Caco-2 (cell line): ENCODE measurements at regions not wholly inside any gene's neighbourhood (a gene's known extent, or its start where the extent isn't known, plus 50 kb on each side); places are given as distances from the start of the nearest gene placed in this dataset.

Source experiments
- BruUV-seq: library from RNA; stranded (reverse); fragments of 400-500 nt; replicated peaks from 2 replicates; lab custom pipeline; 2021; lab: Mats Ljungman, UMichigan
- CTCF ChIA-PET: fragments of 300-600 bp; sonication (Branson Sonifier 250); formaldehyde crosslinking; loops from one replicate; lab custom pipeline; 2022; ENCODE audit warnings: antibody characterized with exemption; lab: Charles Lee
- POLR2A ChIA-PET: fragments of 300-600 bp; sonication (Branson Sonifier 250); formaldehyde crosslinking; loops from one replicate; lab custom pipeline; 2022; ENCODE audit warnings: antibody characterized with exemption; lab: Charles Lee
- DNase-seq, 2 experiments: peaks; one replicate each; pipeline versions ENCODE4 v3.0.0 to v3.0.0-alpha.2; 2020 to 2022
- H3K27me3 ChIP-seq: replicated peaks from 2 replicates; pipeline ENCODE4 v1.6.0; 2011; ENCODE audit warnings: low read length; ENCODE audit not compliant: control insufficient read depth, insufficient read depth
- H3K36me3 ChIP-seq: 2 replicates; pipeline ENCODE4 v1.5.1; 2011; ENCODE audit warnings: low read length; ENCODE audit not compliant: control insufficient read depth, insufficient read depth
- H3K4me1 ChIP-seq: fragments of 250-450 bp; sonication (Bioruptor Pico); 2 replicates; pipeline ENCODE4 v1.5.1; 2020; ENCODE audit warnings: mild to moderate bottlenecking
- H3K4me3 ChIP-seq: 2 replicates; pipeline ENCODE4 v1.5.1; 2011; ENCODE audit warnings: low read depth, mild to moderate bottlenecking, control low read depth, low read length
- H3K9me3 ChIP-seq: fragments of 250-450 bp; sonication (Bioruptor Pico); 2 replicates; pipeline ENCODE4 v1.5.1; 2020; ENCODE audit warnings: mild to moderate bottlenecking, moderate library complexity
- H3K27ac Mint-ChIP-seq: one replicate; pipeline ENCODE4 v1.8.0; 2022; ENCODE audit warnings: mixed read lengths; ENCODE audit not compliant: unreplicated experiment
- H3K27me3 Mint-ChIP-seq: one replicate; pipeline ENCODE4 v1.8.0; 2022; ENCODE audit warnings: mixed read lengths; ENCODE audit not compliant: insufficient read depth, unreplicated experiment
- H3K36me3 Mint-ChIP-seq: one replicate; pipeline ENCODE4 v1.8.0; 2022; ENCODE audit warnings: mild to moderate bottlenecking, mixed read lengths; ENCODE audit not compliant: insufficient read depth, unreplicated experiment
- H3K4me1 Mint-ChIP-seq: one replicate; pipeline ENCODE4 v1.8.0; 2022; ENCODE audit warnings: low read depth, mixed read lengths; ENCODE audit not compliant: unreplicated experiment
- H3K4me3 Mint-ChIP-seq: one replicate; pipeline ENCODE4 v1.8.0; 2022; ENCODE audit warnings: mild to moderate bottlenecking, moderate library complexity, mixed read lengths; ENCODE audit not compliant: unreplicated experiment
- H3K9me3 Mint-ChIP-seq: one replicate; pipeline ENCODE4 v1.8.0; 2022; ENCODE audit warnings: mixed read lengths; ENCODE audit not compliant: unreplicated experiment
- intact Hi-C: fragments of 100-400 bp; cut with micrococcal nuclease; formaldehyde crosslinking; loops from one replicate; pipeline ENCODE4 v1.10.0; 2022; ENCODE audit not compliant: unreplicated experiment
- TF ChIP-seq, protein P1 (sequence below), 2 experiments: fragments of 200-600 bp in 1 of 2; IDR thresholded peaks; 1 replicate in 1 of 2; 2 replicates in 1 of 2; pipeline versions ENCODE4 v1.5.1 to v1.8.0; 2011 to 2022; ENCODE audit warnings: antibody characterized with exemption in 1 of 2, control low read depth in 1 of 2, inconsistent platforms in 1 of 2, low read depth in 1 of 2, low read length in 1 of 2, mild to moderate bottlenecking in 1 of 2, moderate library complexity in 1 of 2; ENCODE audit not compliant: insufficient read depth in 1 of 2, severe bottlenecking in 1 of 2, unreplicated experiment in 1 of 2

DNA sequence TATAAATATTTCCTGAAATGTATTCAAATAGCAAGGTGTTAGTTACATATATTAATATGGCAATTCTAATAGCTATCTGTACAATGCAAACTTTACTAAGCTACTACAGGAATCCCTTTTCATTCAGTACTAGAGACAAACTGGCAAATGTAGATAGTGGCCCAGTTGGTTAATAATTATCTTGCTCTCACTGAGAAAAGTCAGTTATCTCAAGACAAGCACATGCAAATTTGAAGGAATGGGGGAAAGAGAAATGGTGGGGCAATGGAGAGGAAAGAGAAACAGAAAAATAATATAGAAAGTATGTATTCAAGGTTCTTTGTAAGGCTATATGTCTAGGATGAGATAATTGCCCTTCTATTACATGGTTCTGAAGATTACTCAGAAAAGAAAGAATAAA, 280.0 kb downstream of the FIGN start:
- H3K4me3 Mint-ChIP-seq, result no peak overlapping the region
- no peak overlapping the region for H3K27ac Mint-ChIP-seq
- ChIA-PET CTCF (no interaction called here), POLR2A (no interaction called here)
- H3K9me3 ChIP-seq, result no peaks in the 10 kb centered on the region
- no peaks in the 10 kb centered on the region for H3K9me3 Mint-ChIP-seq
- intact Hi-C loops, result loop anchor here (10.0 kb wide), 1 partner anchor 111 kb away; no protein-coding TSS in a partner anchor
- no TSS peak for BruUV-seq
- H3K27me3 ChIP-seq, result no peaks in the 10 kb centered on the region
- peaks cover 3% of the 10 kb centered on the region for H3K27me3 Mint-ChIP-seq
- DNase-seq, result no peak
- no peaks in the 10 kb centered on the region for H3K36me3 ChIP-seq
- TF ChIP-seq, protein P1, sequence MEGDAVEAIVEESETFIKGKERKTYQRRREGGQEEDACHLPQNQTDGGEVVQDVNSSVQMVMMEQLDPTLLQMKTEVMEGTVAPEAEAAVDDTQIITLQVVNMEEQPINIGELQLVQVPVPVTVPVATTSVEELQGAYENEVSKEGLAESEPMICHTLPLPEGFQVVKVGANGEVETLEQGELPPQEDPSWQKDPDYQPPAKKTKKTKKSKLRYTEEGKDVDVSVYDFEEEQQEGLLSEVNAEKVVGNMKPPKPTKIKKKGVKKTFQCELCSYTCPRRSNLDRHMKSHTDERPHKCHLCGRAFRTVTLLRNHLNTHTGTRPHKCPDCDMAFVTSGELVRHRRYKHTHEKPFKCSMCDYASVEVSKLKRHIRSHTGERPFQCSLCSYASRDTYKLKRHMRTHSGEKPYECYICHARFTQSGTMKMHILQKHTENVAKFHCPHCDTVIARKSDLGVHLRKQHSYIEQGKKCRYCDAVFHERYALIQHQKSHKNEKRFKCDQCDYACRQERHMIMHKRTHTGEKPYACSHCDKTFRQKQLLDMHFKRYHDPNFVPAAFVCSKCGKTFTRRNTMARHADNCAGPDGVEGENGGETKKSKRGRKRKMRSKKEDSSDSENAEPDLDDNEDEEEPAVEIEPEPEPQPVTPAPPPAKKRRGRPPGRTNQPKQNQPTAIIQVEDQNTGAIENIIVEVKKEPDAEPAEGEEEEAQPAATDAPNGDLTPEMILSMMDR (IDR thresholded peaks at IDR 0.05; ENCODE audit: insufficient read depth in 1 of 2, low read depth in 1 of 2, low read length in 1 of 2, severe bottlenecking in 1 of 2, unreplicated experiment in 1 of 2), result no peak
- peaks cover 9% of the 10 kb centered on the region for H3K4me1 ChIP-seq
- peaks cover 13% of the 10 kb centered on the region for H3K4me1 Mint-ChIP-seq
- H3K4me3 ChIP-seq, result no peak overlapping the region
- no peaks in the 10 kb centered on the region for H3K36me3 Mint-ChIP-seq

DNA sequence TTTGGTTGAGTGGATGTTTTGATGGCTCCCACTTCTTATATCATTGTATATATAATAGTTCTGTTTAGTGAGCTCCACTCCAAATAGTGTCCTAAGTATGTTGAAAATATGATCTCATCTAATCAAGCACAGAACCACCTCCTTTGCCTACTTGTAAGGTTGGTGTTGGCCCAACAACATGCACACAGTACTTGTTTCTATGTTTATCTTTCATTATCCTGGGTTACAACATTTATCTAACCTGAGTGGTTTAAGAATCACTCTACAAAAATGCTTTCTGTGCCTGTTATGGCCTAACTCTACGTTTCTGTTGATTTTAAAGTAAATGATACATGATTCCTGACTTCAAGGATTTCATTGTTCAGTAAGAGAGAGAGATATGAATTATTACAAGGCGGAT, 281.9 kb downstream of the FIGN start:
- Histone ChIP-seq H3K27me3 (no peaks in the 10 kb centered on the region), H3K9me3 (no peaks in the 10 kb centered on the region), H3K4me3 (no peak overlapping the region), H3K4me1 (peaks cover 9% of the 10 kb centered on the region), H3K36me3 (no peaks in the 10 kb centered on the region)
- no TSS peak for BruUV-seq
- POLR2A ChIA-PET, result no interaction called here
- peaks cover 13% of the 10 kb centered on the region for H3K4me1 Mint-ChIP-seq
- H3K9me3 Mint-ChIP-seq, result no peaks in the 10 kb centered on the region
- no peak overlapping the region for H3K27ac Mint-ChIP-seq
- TF ChIP-seq, protein P1 (IDR thresholded peaks at IDR 0.05; ENCODE audit: insufficient read depth in 1 of 2, low read depth in 1 of 2, low read length in 1 of 2, severe bottlenecking in 1 of 2, unreplicated experiment in 1 of 2), result no peak
- CTCF ChIA-PET, result no interaction called here
- intact Hi-C loops, result loop anchor here (10.0 kb wide), 1 partner anchor 109 kb away; no protein-coding TSS in a partner anchor
- DNase-seq, result no peak
- no peaks in the 10 kb centered on the region for H3K36me3 Mint-ChIP-seq
- H3K27me3 Mint-ChIP-seq, result peaks cover 3% of the 10 kb centered on the region
- H3K4me3 Mint-ChIP-seq, result no peak overlapping the region

DNA sequence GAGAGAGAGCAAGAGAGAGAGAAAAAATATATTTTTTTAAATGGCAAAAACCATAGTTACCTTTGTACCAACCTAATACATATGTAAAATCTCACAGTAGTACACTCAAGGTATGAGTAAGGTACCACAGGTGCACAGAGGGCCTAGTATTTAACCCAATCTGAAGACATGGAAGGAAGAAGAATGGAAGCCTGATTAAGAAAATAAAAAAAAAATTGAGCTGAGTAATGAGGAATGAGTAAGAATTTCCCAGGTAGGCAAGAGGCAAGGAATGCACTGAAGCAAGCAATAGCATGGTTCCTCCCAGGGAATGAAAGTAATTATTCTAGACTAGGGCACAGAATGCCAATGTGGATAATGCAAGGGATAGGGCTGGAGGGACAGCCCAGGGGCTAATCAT, 294.2 kb downstream of the FIGN start:
- Histone ChIP-seq H3K27me3 (no peaks in the 10 kb centered on the region), H3K4me1 (no peaks in the 10 kb centered on the region), H3K9me3 (no peaks in the 10 kb centered on the region), H3K36me3 (no peaks in the 10 kb centered on the region), H3K4me3 (no peak overlapping the region)
- H3K4me3 Mint-ChIP-seq, result no peak overlapping the region
- H3K4me1 Mint-ChIP-seq, result no peaks in the 10 kb centered on the region
- no peak for DNase-seq
- BruUV-seq, result no TSS peak
- POLR2A ChIA-PET, result no interaction called here
- CTCF ChIA-PET, result no interaction called here
- H3K36me3 Mint-ChIP-seq, result no peaks in the 10 kb centered on the region
- TF ChIP-seq, protein P1 (IDR thresholded peaks at IDR 0.05; ENCODE audit: insufficient read depth in 1 of 2, low read depth in 1 of 2, low read length in 1 of 2, severe bottlenecking in 1 of 2, unreplicated experiment in 1 of 2), result no peak
- no peak overlapping the region for H3K27ac Mint-ChIP-seq
- peaks cover 8% of the 10 kb centered on the region for H3K27me3 Mint-ChIP-seq
- no peaks in the 10 kb centered on the region for H3K9me3 Mint-ChIP-seq
- intact Hi-C loops, result no loop called here
